Hindlimb muscle (tissue), 1 donor: ENCODE measurements at regions not wholly inside any gene's neighbourhood (a gene's known extent, or its start where the extent isn't known, plus 50 kb on each side); places are given as distances from the start of the nearest gene placed in this dataset.

ENCODE experiments used
- DNase-seq: peaks from one replicate; pipeline ENCODE4 v3.0.0-alpha.2; 2013

DNA sequence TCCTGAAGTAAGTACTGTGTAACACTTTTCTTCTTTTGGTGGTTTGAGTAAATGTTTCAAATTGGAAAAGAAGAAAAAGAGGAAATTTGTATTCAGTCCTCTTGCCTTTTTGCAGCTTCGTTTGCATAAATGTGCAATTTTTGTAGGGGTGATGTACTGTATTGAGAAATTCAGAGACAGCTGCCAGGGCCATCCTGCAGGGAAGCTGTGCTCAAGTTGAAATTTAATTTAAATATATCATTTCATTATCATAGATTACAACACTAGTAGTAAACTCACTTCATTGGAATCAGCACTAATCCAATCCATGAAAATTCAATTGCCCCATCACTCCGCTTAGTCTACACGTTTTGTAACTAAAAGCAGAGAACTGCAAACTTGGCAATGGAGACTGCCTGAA, 415.4 kb downstream of the DNAJB9 start:
- no peak for DNase-seq

GRCh38 chr7:108989319-108989718, 419.6 kb downstream of the DNAJB9 start:
- DNase-seq = no peak

DNA sequence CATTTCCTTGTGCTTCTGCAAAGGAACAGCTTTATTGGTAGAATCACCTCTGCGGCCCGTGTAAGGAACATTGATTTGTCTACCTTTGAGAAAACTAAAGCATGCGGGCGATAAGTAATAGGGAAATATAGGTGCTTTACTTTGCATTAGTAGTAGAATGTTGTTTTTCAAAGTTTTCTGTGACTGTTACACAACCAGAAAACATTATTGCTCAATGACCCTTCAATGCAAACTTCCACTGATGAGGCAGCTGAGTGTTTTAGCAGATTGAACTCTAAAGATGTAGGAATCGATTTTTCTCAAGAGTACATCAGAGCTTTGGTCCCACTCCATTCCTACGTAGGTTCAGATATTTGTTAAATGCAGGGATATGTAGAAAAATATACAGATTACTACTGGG, 427.8 kb downstream of the DNAJB9 start:
- no peak for DNase-seq

DNA sequence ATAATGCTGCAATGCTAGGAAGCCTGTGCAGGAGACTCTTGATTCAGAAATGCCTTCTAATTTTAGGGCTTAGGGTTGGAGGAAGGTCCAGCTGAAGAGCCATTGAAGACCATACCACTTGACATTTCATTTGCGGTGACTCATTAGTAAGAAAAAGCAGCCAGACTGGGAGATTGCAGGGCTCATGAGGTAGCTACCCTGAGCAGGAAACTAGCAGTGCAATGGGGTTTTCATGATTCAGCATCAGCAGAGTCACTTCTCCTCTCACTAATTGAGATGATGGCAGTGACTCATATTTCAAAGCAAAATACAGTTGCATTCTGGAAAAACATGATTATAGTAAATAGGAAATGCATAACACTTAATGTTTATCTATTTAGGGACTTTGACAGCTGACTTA, 434.1 kb downstream of the DNAJB9 start:
- no peak for DNase-seq

DNA sequence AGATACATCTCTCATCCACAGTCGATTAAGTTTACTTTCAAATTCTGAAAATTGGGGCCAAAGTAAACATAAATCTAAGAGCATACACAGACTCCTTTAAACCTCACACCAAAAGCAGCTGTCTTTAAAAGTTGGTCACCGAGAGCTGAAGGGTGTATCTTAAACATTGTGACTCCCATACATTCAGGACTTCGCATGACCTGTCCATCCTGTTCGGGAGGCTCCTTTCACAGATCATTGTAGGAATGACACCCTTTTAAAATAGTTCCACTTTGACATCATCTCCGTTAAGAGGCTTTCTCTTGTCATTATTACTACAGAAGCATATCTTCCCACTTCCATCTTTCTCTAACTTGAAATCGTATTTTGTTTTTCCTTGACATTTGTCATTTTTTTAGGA, 440.0 kb downstream of the DNAJB9 start:
- DNase-seq = no peak

- no peak for DNase-seq
Observed at GRCh38 chr7:109020251-109020650, 450.6 kb downstream of the DNAJB9 start.

DNA sequence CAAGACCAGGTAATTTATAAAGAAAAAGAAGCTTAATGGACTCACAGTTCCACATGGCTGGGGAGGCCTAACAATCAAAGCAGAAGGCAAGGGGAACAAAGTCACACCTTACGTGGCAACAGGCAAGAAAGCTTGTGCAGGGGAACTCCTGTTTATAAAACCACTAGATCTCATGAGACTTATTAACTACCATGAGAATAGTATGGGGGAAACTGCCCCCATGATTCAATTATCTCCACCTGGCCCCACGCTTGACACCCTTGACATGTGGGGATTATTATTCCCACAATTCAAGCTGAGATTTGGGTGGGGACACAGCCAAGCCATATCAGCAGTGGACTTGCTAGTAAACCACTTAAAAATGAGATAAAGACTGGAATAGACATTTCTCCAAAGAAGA, 451.7 kb downstream of the DNAJB9 start:
- no peak for DNase-seq

- no peak for DNase-seq
Observed at GRCh38 chr7:109029866-109030265, 460.2 kb downstream of the DNAJB9 start.

GRCh38 chr7:109044691-109045090, 475.0 kb downstream of the DNAJB9 start:
- no peak for DNase-seq

DNA sequence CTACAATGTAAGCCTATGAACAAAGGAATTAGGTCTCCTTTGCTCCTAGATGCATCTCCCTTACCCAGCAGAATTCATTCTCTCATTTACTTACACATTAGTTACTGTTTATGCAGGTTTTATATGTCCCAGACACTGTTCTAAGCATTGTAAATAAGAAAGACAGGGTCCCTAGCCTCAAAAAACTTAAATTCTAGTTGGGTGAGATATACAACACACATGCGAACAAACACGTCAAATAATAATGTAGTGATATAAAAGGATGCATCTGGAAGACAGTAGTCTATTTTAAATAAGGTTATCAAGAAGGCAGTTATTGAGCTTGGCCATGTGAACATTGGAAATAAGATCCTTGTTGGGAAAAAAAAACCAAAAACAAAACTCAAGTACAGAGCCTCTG, 479.7 kb downstream of the DNAJB9 start:
- no peak for DNase-seq

DNA sequence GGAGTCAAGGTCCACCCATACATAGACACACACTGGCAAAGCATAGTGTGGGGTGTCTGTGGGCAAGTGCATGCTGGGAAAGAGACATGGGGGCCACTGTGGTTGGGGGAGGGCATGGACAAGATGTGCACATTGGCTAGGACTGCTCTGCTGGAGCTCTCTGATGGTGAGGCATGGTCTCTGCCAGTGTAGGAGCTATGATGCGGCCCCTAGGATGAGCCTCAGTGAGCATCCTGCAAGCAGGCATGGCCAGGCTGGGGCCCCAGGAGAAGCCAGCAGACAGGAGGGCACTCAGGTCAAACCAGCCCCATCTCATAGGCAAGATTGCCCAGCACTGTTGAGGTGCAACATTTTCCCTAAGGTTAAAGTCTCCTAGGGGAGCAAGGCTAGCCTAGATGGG, 489.4 kb downstream of the DNAJB9 start:
- DNase-seq = no peak

- no peak for DNase-seq
Observed at GRCh38 chr7:109062798-109063197, 493.1 kb downstream of the DNAJB9 start.

- no peak for DNase-seq
Observed at GRCh38 chr7:109073543-109073942, 503.9 kb downstream of the DNAJB9 start.

DNA sequence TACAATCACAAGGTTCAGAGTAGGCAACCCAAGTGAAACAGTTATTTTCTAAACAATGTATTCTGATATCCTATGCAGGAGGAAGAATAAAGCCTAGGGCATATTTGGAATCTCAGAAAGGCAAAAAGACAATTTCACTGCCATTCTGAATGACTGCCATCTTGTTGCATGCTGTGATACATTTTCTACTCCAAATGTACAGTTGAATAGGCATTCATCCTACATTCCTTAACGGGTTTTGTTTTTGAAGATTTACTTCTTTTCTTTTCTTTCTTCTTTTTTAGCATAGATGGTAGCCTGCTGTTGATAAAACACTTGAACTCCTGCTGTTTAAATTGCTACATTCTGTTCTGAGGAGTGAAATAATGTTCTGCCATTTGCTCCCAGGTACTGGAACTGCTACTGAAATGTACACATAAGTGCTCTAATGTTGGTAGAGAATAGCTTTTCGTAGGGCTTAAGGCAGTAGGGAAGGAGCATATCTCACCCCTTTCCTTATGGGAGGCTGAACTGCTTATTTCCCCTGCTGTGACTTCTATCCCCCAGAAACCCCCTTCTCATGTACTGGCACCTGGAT, 506.8 kb downstream of the DNAJB9 start:
- DNase-seq = no peak

GRCh38 chr7:109091042-109091441, 521.4 kb downstream of the DNAJB9 start:
- no peak for DNase-seq

GRCh38 chr7:109092268-109092667, 522.6 kb downstream of the DNAJB9 start:
- DNase-seq = no peak

DNA sequence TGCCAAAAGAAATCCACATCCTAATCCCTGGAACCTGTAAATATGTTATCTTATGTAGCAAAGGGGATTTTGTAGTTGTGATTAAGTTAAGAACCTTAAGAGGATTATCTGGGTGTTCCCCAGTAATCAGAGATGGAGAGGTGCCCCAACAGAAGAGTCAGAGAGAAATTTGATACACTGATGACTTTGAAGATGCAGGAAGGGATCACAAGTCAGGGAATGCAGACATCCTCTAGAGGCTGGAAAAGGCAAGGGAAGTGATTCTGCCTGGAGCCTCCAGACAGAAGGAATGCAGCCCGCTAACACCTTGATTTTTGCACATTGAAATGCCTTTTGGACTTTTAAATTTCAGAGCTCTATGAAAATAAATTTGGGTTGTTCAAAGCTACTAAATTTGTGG, 531.7 kb downstream of the DNAJB9 start:
- DNase-seq = no peak

DNA sequence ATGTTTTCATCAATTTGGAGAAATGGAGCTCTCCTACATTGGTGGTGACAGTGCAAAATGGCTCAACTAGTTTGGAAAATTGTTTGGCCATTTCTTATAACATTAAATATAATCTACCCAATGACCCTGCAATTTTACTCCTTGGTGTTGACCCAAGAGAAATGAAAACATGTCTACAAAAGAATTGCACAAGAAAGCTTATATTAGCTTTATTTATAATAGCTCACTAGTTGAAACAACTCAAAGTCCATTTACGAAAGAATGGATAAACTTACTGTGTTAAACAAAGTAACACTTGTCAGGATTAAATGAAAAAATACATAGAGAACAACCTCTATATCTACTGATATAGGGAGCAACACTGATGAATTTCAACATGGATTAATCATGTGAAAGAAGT, 539.9 kb downstream of the DNAJB9 start:
- DNase-seq = no peak

- DNase-seq = no peak
Observed at GRCh38 chr7:109111086-109111485, 541.4 kb downstream of the DNAJB9 start.

DNA sequence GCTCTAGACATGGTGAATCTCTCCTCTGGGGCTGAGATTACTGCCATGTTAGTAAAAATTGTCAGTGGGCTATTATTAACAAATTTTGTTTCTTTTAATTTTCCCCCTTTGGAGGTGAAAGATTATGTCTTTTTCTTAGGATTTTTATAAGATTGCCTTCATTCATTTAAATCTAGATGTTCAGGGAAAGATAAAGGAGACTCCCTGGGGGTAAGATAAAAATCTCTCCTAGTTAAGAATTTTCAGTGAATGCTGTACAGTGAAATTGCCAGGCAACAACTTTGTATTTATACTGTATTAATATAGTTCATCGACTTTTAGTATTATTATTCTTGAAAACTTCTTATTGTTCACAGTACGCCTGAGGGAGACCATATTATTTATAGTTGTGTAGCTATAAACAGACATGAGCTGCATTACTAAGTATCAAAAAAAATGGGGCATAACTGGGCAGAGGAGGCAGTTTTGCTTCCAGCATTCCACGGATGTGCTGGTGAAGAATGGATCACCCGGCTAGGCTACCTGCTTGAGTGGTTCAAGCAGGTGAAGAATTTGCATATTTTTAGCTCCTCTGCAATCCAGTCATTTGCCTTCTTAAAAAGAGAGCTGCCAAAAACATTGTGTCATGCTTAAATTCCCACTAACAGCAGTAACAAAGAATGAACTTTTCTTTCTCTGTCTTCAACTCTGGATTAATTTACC, 552.1 kb downstream of the DNAJB9 start:
- DNase-seq = no peak

DNA sequence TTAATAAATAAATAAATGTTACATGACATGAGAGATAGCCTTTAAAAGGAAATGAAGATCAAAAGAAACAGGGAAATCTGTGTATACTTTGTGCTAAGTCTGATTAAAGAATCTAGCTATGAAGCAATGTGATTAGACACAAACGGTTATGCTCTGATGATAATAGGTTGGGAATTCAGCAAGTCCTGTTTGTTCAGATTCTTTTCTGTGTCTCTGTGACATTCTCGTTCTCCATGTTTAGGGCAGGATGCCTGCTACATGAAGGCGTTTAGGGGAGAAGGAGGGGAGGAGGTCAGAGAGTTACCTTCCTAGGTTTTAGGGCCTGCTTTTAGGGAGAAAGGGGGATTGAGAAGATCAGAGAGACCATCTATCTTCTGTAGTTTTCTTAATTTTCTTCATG, 555.3 kb downstream of the DNAJB9 start:
- DNase-seq = no peak

GRCh38 chr7:109126404-109127050, 556.9 kb downstream of the DNAJB9 start:
- DNase-seq = no peak

DNA sequence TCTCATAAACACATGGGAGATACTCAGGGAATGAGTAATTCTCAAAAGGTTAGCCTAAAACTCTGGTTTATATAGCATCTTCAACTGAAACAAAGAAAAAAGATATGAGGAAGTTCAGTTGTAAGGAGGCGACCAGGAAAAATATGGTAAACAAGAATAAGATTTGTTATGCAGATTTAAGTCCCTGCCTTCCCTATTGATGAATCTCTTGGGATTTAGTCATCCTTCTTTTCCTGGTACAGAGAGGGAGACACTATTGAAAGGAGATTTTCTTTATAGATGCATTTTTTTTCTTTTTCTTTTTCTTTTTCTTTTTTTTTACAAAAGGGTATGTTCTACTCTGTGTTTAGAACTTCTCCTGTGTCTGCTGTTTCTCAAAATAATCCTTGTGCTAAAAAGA, 557.5 kb downstream of the DNAJB9 start:
- no peak for DNase-seq

DNA sequence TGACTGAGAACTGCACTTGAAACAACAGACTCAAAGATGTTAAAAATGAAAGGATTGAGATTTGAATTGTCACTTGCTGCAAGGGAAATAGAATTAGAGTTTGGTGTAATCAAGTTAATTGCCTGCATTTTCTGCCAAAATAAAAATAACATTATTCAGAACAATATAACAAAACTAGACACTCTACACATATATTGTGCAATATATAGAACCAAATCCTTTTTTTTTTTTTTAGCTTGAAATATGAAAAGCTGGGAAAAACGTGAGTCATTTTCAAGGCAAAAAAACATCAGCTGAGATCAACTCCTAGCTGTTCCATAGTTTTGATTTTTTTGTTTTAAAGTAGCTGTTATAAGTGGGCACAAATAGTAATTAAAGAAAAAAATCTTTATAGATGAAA, 561.5 kb downstream of the DNAJB9 start:
- no peak for DNase-seq
